Activated T-helper 1 cell treated with anti-CD3 and anti-CD28 coated beads, Interleukin-2, amount 50 U/mL, for 16 hours (primary cell): ENCODE measurements at regions not wholly inside any gene's neighbourhood (a gene's known extent, or its start where the extent isn't known, plus 50 kb on each side); places are given as distances from the start of the nearest gene placed in this dataset.

ENCODE experiments used
- DNase-seq, 2 donors: peaks; one replicate each; pipeline ENCODE4 v3.0.0-alpha.2; 2020; ENCODE audit warnings: low read depth in 1 of 2, low spot score in 1 of 2

DNA sequence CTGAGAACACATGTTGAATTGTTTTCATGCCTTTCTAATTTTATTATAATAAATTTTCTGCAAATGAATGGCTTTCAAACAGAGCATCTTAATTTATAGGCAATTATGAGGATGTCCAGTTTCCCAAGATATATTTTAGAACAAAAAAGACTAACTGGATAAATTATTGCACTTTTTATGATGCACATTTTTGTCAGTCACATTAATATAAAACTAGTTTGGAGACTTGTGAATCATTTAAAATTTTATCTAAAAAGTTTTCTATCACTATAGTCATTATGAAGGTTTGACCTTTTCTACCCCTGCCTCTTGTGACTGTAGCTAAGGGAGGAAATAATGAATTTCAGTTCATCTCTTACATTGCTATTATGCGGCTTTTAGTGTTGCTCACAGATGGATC lies 393.8 kb downstream of the TAF11L14 start:
- DNase-seq, result no peak

DNA sequence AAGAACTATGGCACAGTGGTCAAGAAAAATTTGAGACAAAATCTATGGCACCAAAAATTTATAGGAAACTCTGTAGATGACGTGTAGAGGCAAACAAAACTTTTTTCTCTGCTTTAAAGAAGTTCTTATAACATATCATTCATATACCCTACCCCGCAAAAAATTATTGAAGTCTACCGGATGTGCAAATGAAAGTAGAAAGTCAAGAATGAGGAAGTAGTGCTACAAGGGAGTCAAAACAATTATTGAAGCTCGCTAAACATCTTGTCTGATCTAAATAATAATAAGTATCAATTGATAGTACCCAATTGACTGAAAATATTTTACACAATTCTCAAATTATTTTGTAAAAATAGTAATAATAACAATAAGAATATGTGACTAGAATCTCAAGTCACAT lies 398.5 kb downstream of the TAF11L14 start:
- DNase-seq, result no peak

DNA sequence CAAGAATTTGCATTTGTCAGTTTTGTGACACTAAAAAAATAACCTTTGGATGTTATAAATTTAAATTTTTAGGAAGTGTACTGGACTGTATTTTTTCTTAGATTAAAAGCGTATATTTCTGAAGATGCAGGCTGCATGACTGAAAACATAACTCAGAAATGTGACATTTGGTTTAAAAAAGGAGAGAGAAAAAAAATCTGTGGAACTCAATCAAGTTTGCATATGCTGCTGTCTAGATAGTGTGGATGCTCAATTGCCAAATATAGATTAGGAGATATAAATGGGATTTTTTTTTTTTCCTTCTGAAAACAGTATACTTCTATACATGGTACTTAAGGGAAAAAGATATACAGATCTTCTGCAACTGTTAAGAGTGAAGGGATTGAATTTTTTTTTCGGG lies 402.3 kb downstream of the TAF11L14 start:
- DNase-seq, result no peak

- no peak for DNase-seq
Measured at GRCh38 chr5:18037718-18038117, 403.5 kb downstream of the TAF11L14 start.

DNA sequence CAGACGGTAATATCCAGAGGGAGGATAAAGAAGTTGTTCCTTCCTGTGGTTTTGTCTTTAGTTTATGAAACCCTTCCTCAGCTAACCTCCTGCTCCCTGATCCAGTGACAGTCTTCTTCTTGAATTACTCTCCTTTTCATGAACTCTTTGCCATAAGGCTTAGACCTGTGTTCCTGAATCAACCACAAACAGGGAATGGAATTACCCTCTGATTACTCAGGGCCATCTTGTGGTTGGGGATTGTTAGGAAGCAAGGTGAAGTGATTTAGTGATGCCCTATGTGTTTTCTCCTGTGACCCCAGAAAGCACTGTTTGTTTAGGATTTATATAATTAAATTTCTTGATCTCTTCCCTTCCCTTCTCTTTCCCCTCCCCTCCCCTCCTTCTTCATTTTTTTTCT lies 409.1 kb downstream of the TAF11L14 start:
- DNase-seq, result no peak

- DNase-seq, result no peak
Measured at GRCh38 chr5:18048449-18048848, 414.2 kb downstream of the TAF11L14 start.

- DNase-seq, result no peak
Measured at GRCh38 chr5:18050345-18050744, 416.1 kb downstream of the TAF11L14 start.

DNA sequence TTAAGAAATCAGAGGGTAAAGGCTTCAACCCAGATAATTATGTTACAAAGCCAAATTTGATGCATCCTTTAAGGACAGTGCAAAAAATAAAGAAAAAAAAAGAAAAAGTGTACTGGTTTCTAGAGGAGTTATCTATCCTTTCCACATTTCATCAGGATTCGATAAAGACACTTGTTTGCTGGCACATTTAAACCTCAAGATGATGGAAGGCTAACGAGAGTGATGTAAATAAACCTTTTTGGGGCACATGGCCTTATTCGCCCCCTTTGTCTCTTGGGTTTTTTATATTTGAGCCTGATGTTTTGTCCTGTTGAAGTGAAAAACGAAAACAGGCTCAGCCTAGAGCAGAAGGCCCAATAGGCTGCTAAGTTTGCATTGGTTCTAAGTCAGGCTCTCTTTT lies 416.5 kb downstream of the TAF11L14 start:
- DNase-seq, result no peak

GRCh38 chr5:18051953-18052352 lies 417.7 kb downstream of the TAF11L14 start:
- no peak for DNase-seq

DNA sequence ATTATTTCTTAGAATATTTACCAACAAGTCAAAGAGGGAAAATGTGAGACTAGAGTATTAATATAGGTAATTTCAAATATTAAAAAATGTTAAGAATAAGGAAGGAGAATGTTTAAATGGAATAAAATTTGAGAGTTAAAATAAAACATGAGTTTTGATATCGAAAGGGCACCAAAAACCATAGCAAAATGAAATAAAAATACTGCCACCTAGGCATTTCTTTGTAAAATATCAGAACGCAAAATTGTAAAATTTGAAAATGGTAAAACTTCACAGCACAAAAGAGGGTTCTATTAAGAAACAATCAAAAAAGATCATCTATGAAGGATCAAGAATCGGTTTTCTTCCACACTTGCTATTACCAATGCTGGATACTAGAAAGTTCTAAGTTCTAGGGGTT lies 418.3 kb downstream of the TAF11L14 start:
- no peak for DNase-seq

- no peak for DNase-seq
Measured at GRCh38 chr5:18057725-18058124, 423.5 kb downstream of the TAF11L14 start.

GRCh38 chr5:18067615-18068014 lies 433.4 kb downstream of the TAF11L14 start:
- no peak for DNase-seq

DNA sequence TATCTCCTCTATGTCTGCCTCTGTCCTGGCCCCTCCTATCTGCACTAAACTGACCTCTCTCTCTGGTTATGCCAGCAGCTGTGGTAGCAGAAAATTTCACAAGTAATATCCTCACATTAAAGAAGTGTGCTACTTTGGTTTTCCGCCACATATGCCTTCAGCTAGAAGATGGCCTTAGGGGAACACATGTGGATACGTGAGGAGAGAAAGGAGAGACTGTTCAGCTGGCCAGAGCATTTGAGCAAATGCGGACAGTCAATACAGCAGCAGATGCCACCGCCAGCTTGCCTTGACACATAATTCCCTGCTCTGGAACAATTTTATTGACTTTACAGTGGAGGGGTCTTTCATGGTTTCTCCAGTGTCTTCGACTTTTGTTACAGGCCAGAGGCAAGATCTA lies 434.6 kb downstream of the TAF11L14 start:
- no peak for DNase-seq

DNA sequence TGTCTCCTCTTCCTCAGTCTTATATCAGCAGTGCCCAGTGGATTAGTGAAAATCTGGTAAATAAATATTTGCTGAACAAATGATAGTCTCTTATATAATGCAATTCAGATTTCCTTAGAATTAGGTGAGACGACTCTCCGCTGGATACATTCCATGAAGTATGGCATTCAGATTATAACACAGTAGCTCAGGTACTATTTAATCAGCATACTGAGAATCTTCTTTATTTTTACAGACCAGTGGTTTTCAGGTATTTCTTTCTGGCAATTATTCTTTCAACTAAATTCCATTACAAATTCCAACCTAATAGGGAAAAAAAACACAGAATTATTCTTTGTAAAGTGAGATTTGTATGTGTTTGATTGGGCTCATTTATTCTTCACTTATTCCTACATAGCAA lies 435.5 kb downstream of the TAF11L14 start:
- DNase-seq, result no peak

- no peak for DNase-seq
Measured at GRCh38 chr5:18072600-18072999, 438.3 kb downstream of the TAF11L14 start.

DNA sequence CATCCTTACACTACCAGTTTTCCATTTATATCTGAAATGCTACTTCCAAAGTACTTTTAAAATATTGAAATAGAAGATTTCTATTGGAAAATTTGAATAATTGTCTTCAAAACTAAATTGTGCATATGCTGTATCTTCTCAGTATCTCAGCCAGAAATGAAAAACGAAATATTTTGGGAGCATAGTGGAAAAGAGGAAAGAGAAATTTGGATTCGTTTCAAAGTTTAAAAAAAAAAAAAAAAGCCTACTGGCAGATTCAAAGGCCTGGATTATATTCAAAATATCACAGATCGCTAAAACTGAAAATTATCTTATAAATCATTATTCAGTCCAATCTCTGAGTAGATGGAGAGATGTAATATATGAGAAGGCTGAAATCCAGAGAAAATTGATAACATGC lies 440.7 kb downstream of the TAF11L14 start:
- no peak for DNase-seq

DNA sequence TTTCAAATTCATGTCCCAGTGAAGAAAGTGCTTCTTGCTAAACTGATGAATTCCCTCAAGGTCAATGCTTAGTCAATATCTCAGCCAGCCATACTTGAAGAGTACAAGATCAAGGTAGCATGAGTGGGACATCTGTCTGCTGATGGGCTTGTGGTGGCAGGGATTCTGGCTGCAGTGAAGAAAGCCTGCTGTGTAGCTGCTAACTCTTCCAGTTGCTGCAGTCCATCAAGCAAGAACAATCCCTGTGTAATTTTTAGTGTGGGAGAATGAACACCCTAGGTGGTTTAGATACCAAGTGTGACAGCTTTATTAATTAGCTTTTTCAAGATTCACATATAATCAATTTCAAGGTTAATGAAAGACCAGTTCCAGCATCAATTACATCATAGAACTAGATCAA lies 443.9 kb downstream of the TAF11L14 start:
- no peak for DNase-seq

DNA sequence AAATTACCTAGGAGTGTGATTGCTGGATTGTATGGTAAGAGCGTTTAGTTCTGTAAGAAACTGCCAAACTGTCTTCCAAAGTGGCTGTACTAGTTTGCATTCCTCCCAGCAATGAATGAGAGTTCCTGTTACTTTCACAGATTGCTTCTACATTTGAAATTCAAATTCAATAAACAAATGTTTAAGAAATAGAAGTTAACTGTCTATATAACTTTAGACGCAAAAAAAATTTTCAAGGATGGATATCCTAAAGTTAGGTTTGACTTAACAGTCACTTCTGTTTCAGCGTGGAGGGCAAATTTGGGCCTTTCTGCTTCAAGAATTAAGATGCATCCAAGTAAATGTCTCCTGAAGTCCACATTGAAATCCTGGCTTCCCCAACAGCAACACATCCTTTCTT lies 445.6 kb downstream of the TAF11L14 start:
- no peak for DNase-seq

DNA sequence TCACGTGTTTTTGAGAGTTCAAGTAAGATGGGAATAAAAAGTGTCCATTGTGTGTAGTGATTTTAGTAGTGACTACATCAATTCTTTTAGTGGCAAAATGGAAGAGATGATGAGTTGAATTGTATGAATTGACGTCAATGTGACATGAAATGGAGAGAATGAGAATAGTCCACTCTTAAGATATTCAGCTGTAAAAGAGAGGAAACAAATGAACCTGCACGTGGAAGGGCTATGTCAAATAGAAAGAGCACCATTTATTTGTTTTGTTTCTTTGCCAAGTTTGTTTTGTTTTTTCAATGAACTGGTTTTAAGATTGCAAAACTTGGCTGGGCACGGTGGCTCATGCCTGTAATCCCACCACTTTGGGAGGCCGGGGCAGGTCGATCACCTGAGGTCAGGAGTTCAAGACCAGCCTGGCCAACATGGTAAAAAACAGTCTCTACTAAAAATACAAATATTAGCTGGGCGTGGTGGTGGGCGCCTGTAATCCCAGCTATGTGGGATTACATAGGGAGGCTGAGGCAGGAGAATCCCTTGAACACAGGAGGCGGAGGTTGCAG lies 453.8 kb downstream of the TAF11L14 start:
- DNase-seq, result no peak

DNA sequence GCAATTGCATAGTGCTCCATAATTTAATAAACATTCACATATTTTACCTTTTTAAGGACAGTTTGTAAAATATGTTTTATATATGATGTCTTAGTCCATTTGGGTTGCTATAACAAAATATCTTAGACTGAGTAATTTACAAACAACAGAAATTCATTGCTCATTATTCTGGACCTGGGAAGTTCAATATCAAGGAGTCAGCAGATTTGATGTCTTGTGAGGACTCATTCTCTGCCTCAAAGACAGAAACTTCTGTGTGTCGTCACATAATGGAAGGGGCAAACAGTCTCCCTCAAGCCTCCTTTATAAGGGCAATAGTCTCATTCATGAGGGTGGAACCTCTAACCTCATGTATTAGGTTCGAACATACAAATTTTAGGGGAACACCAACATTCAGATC lies 455.9 kb downstream of the TAF11L14 start:
- DNase-seq, result no peak

GRCh38 chr5:18091142-18091541 lies 456.9 kb downstream of the TAF11L14 start:
- DNase-seq, result no peak

DNA sequence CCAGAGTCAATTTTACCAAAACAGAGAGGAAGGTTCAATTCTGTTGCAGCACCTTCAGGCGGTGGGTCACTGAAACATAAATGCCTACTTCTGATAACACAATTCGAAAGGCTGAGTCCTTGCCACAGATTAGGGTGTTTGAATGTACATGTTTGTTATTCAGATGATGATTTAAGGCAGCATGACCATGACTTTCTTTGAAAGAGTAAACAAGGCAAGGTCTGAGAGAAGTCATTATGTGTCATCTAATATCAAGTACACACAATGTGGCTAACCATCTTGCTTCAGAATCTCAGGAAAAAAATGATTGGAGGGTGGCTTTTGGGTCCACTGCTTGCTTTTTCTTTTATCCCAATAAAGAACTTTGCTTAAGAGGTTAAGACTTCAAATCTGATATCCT lies 457.5 kb downstream of the TAF11L14 start:
- DNase-seq, result no peak

DNA sequence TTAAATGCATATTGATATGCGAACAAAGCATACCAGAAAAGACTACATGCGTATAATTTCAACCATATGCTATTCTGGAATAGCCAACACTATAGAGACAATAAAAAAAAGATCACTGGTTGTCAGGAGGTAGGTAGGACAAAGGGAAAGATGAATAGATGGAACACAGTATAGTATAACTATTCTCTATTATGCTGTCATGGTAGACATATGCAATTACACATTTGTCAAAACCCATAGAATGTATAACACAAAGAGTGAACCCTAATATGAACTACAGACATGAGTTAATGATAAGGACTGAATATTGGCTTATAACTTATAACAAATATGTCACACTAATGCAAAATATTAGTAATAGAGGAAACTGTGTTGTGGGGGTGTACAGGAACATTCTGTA lies 460.8 kb downstream of the TAF11L14 start:
- no peak for DNase-seq

DNA sequence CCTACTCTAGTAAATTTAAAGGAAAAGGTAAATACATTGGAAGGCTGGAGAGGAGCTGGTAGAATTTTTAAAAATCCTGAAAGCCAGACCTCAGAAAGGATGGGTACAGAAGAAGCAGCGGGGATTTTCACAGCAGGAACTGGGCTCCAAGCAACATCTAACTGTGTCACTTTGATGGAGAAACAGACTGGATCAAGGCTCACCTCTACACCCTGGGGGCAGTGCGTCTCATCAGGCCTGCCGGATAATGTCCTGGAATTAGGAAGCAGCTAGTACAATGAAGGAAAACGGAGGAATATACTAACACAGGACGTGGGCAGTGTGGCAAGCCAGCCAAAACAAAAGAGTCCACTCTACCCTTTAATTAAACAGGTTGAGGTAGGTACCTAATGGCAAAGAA lies 463.6 kb downstream of the TAF11L14 start:
- DNase-seq, result no peak
